ENCODE measurements at regions not wholly inside any gene's neighbourhood (a gene's known extent, or its start where the extent isn't known, plus 50 kb on each side); places are given as distances from the start of the nearest gene placed in this dataset.

DNA sequence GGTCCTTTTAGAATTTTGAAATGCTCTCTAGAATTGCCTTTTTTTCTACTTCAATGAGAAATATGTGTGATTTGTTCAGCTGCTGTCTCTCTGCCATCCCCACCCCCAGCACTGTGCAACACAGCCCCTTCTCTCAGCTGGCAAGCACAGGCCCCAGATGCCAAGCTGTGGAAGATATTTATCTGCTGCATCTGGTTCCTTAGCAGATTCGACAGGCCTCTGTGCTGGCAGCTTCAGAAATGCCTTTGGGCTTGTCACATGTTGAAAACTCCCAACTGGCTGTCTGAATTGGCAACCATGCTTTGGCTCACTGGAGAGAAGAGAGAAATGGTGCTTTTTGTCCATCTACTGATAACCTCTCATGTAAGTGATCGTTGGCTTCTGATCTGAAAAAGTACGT, 206.7 kb upstream of the C1orf87 start:
- Histone ChIP-seq H3K9me3 (ENCODE audit: insufficient read depth, low read length) (no peaks in the 10 kb centered on the region), H3K27me3 (ENCODE audit: low read length) (no peaks in the 10 kb centered on the region), H3K4me2 (ENCODE audit: low read depth, low read length, poor library complexity, severe bottlenecking) (no peak overlapping the region), H3K9me2 (replicated peaks; ENCODE audit: insufficient read depth, low read length) (no peaks in the 10 kb centered on the region), H3K36me3 (ENCODE audit: low read length) (no peaks in the 10 kb centered on the region), H4K20me1 (ENCODE audit: low read depth, low read length) (no peaks in the 10 kb centered on the region), H3K79me2 (ENCODE audit: insufficient read depth, low read length) (no peaks in the 10 kb centered on the region), H3K4me3 (ENCODE audit: insufficient read depth, low read length, poor library complexity, severe bottlenecking) (no peak overlapping the region), H2AFZ (ENCODE audit: low read depth, low read length, severe bottlenecking) (no peak overlapping the region), H3K27ac (ENCODE audit: low read depth, low read length) (no peak overlapping the region), H3F3A (ENCODE audit: insufficient read depth) (no peaks in the 10 kb centered on the region), H3K9ac (ENCODE audit: low read length) (no peak overlapping the region)
- TF ChIP-seq, protein P1, sequence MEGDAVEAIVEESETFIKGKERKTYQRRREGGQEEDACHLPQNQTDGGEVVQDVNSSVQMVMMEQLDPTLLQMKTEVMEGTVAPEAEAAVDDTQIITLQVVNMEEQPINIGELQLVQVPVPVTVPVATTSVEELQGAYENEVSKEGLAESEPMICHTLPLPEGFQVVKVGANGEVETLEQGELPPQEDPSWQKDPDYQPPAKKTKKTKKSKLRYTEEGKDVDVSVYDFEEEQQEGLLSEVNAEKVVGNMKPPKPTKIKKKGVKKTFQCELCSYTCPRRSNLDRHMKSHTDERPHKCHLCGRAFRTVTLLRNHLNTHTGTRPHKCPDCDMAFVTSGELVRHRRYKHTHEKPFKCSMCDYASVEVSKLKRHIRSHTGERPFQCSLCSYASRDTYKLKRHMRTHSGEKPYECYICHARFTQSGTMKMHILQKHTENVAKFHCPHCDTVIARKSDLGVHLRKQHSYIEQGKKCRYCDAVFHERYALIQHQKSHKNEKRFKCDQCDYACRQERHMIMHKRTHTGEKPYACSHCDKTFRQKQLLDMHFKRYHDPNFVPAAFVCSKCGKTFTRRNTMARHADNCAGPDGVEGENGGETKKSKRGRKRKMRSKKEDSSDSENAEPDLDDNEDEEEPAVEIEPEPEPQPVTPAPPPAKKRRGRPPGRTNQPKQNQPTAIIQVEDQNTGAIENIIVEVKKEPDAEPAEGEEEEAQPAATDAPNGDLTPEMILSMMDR (IDR thresholded peaks at IDR 0.05; ENCODE audit: insufficient read depth, low read length, poor library complexity, severe bottlenecking) = no peak
- TF ChIP-seq EZH2phosphoT487 (conservative IDR thresholded peaks at IDR 0.05; ENCODE audit: low read length) = no peak

DNA sequence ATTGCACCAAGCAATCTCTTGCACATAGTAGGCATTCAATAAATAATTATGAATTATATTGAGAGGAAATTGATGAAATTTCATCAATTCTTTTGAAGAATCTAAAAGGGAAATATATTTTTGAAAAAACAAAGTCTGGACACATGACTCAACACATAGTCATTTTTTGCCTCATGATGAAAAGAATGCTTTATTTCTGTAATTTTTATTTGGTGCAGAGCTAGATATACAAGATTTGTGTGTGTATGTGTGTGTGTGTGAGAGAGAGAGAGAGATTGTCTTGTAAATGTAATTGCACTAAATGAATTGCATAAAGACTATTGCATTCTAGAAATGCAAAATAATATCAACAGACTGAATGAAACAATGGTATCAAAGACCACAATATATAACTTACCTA, 206.2 kb upstream of the C1orf87 start:
- Histone ChIP-seq H3K36me3 (ENCODE audit: low read length) (no peaks in the 10 kb centered on the region), H3F3A (ENCODE audit: insufficient read depth) (no peaks in the 10 kb centered on the region), H2AFZ (ENCODE audit: low read depth, low read length, severe bottlenecking) (no peak overlapping the region), H3K27ac (ENCODE audit: low read depth, low read length) (no peak overlapping the region), H3K79me2 (ENCODE audit: insufficient read depth, low read length) (no peaks in the 10 kb centered on the region), H4K20me1 (ENCODE audit: low read depth, low read length) (no peaks in the 10 kb centered on the region), H3K9ac (ENCODE audit: low read length) (no peak overlapping the region), H3K9me2 (replicated peaks; ENCODE audit: insufficient read depth, low read length) (no peaks in the 10 kb centered on the region), H3K9me3 (ENCODE audit: insufficient read depth, low read length) (no peaks in the 10 kb centered on the region), H3K4me2 (ENCODE audit: low read depth, low read length, poor library complexity, severe bottlenecking) (no peak overlapping the region), H3K27me3 (ENCODE audit: low read length) (no peaks in the 10 kb centered on the region), H3K4me3 (ENCODE audit: insufficient read depth, low read length, poor library complexity, severe bottlenecking) (no peak overlapping the region)
- TF ChIP-seq EZH2phosphoT487 (conservative IDR thresholded peaks at IDR 0.05; ENCODE audit: low read length) = no peak
- TF ChIP-seq, protein P1 (IDR thresholded peaks at IDR 0.05; ENCODE audit: insufficient read depth, low read length, poor library complexity, severe bottlenecking) = no peak

DNA sequence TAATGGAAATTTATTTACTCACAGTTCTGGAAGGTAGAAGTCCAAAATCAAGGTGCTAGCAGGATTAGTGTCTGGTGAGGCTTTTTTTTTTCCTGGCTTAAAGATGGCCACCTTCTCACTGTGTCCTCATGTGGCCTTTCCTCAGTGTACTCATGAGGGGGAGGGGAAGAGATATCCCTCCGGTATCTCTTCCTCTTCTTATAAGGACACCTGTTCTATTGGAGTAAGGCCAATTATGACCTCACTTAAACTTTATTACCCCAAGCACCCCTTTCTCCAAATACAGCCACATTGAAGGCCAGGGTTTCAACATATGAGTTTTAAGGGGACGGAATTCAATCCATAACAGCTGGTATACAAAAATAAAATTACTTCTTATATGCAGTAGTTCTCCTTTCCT, 203.7 kb upstream of the C1orf87 start:
- H3K4me2 ChIP-seq (ENCODE audit: low read depth, low read length, poor library complexity, severe bottlenecking) = no peak overlapping the region
- H3K9ac ChIP-seq (ENCODE audit: low read length) = no peak overlapping the region
- no peaks in the 10 kb centered on the region for H3F3A ChIP-seq (ENCODE audit: insufficient read depth)
- H3K27ac ChIP-seq (ENCODE audit: low read depth, low read length) = no peak overlapping the region
- H3K79me2 ChIP-seq (ENCODE audit: insufficient read depth, low read length) = no peaks in the 10 kb centered on the region
- no peaks in the 10 kb centered on the region for H3K9me3 ChIP-seq (ENCODE audit: insufficient read depth, low read length)
- TF ChIP-seq, protein P1 (IDR thresholded peaks at IDR 0.05; ENCODE audit: insufficient read depth, low read length, poor library complexity, severe bottlenecking) = no peak
- no peak for TF ChIP-seq EZH2phosphoT487 (conservative IDR thresholded peaks at IDR 0.05; ENCODE audit: low read length)
- H3K27me3 ChIP-seq (ENCODE audit: low read length) = no peaks in the 10 kb centered on the region
- H2AFZ ChIP-seq (ENCODE audit: low read depth, low read length, severe bottlenecking) = no peak overlapping the region
- H3K9me2 ChIP-seq (replicated peaks; ENCODE audit: insufficient read depth, low read length) = no peaks in the 10 kb centered on the region
- no peak overlapping the region for H3K4me3 ChIP-seq (ENCODE audit: insufficient read depth, low read length, poor library complexity, severe bottlenecking)
- no peaks in the 10 kb centered on the region for H4K20me1 ChIP-seq (ENCODE audit: low read depth, low read length)
- H3K36me3 ChIP-seq (ENCODE audit: low read length) = no peaks in the 10 kb centered on the region

All from SU-DHL-6 (cell line).